ENCODE measurements at regions not wholly inside any gene's neighbourhood (a gene's known extent, or its start where the extent isn't known, plus 50 kb on each side); places are given as distances from the start of the nearest gene placed in this dataset.

GRCh38 chr14:39734306-39734705 is 302.1 kb upstream of the FBXO33 start:
- Histone ChIP-seq H3K4me2 (no peak overlapping the region), H3K9me3 (replicated peaks in 1 of 11) (peaks cover 0 to 27% (median 9%) of the 10 kb centered on the region in 11 experiments; a peak in 8 of 22 replicates), H3K27ac (no peak overlapping the region), H3K9ac (no peak overlapping the region), H3K36me3 (no peaks in the 10 kb centered on the region), H3K4me1 (no peaks in the 10 kb centered on the region), H4K20me1 (no peaks in the 10 kb centered on the region), H3K4me3 (no peak overlapping the region), H3K27me3 (no peaks in the 10 kb centered on the region)
- TF ChIP-seq Cebpa-rat (IDR thresholded peaks at IDR 0.05), result no peak

- no peaks in the 10 kb centered on the region for H3K4me1 ChIP-seq
- H3K4me2 ChIP-seq, result no peak overlapping the region
- no peak overlapping the region for H3K9ac ChIP-seq
- no peak overlapping the region for H3K27ac ChIP-seq
- no peak for TF ChIP-seq Cebpa-rat (IDR thresholded peaks at IDR 0.05)
- H4K20me1 ChIP-seq, result no peaks in the 10 kb centered on the region
- H3K36me3 ChIP-seq, result no peaks in the 10 kb centered on the region
- peaks cover 0 to 32% (median 9%) of the 10 kb centered on the region in 11 experiments; a peak in 8 of 22 replicates for H3K9me3 ChIP-seq (replicated peaks in 1 of 11)
- no peak overlapping the region for H3K4me3 ChIP-seq
- no peaks in the 10 kb centered on the region for H3K27me3 ChIP-seq
These were observed 301.5 kb upstream of the FBXO33 start for GRCh38 chr14:39733741-39734140.

GRCh38 chr14:39731912-39732311 is 299.7 kb upstream of the FBXO33 start:
- Histone ChIP-seq H3K9ac (no peak overlapping the region), H4K20me1 (no peaks in the 10 kb centered on the region), H3K9me3 (replicated peaks in 1 of 11) (peaks cover 0 to 32% (median 9%) of the 10 kb centered on the region in 11 experiments; a peak in 8 of 22 replicates), H3K4me2 (no peak overlapping the region), H3K27me3 (no peaks in the 10 kb centered on the region), H3K27ac (no peak overlapping the region), H3K4me3 (no peak overlapping the region), H3K4me1 (no peaks in the 10 kb centered on the region), H3K36me3 (no peaks in the 10 kb centered on the region)
- TF ChIP-seq Cebpa-rat (IDR thresholded peaks at IDR 0.05), result no peak

GRCh38 chr14:39726563-39726962 is 294.3 kb upstream of the FBXO33 start:
- H3K9me3 ChIP-seq (replicated peaks in 1 of 11), result peaks cover 0 to 20% (median 0%) of the 10 kb centered on the region in 11 experiments; a peak in 3 of 22 replicates
- H3K27me3 ChIP-seq, result no peaks in the 10 kb centered on the region
- no peaks in the 10 kb centered on the region for H4K20me1 ChIP-seq
- H3K36me3 ChIP-seq, result no peaks in the 10 kb centered on the region
- no peak overlapping the region for H3K4me3 ChIP-seq
- H3K4me1 ChIP-seq, result no peaks in the 10 kb centered on the region
- no peak for TF ChIP-seq Cebpa-rat (IDR thresholded peaks at IDR 0.05)
- no peak overlapping the region for H3K4me2 ChIP-seq
- no peak overlapping the region for H3K9ac ChIP-seq
- H3K27ac ChIP-seq, result no peak overlapping the region

- Histone ChIP-seq H3K4me2 (no peak overlapping the region), H3K27me3 (no peaks in the 10 kb centered on the region), H4K20me1 (no peaks in the 10 kb centered on the region), H3K36me3 (no peaks in the 10 kb centered on the region), H3K27ac (no peak overlapping the region), H3K4me1 (no peaks in the 10 kb centered on the region), H3K9ac (no peak overlapping the region), H3K9me3 (replicated peaks in 1 of 11) (no peaks in the 10 kb centered on the region), H3K4me3 (no peak overlapping the region)
- TF ChIP-seq Cebpa-rat (IDR thresholded peaks at IDR 0.05), result no peak
These were observed 290.5 kb upstream of the FBXO33 start for GRCh38 chr14:39722547-39723273.

GRCh38 chr14:39716987-39717570 is 284.8 kb upstream of the FBXO33 start:
- no peak overlapping the region for H3K9ac ChIP-seq
- TF ChIP-seq Cebpa-rat (IDR thresholded peaks at IDR 0.05), result no peak
- H3K4me2 ChIP-seq, result no peak overlapping the region
- no peaks in the 10 kb centered on the region for H4K20me1 ChIP-seq
- H3K4me1 ChIP-seq, result no peaks in the 10 kb centered on the region
- no peak overlapping the region for H3K27ac ChIP-seq
- H3K36me3 ChIP-seq, result no peaks in the 10 kb centered on the region
- no peak overlapping the region for H3K4me3 ChIP-seq
- H3K9me3 ChIP-seq (replicated peaks in 1 of 11), result no peaks in the 10 kb centered on the region
- H3K27me3 ChIP-seq, result no peaks in the 10 kb centered on the region

GRCh38 chr14:39712293-39712999 is 280.2 kb upstream of the FBXO33 start:
- no peaks in the 10 kb centered on the region for H3K27me3 ChIP-seq
- H3K9ac ChIP-seq, result no peak overlapping the region
- peaks cover 0 to 10% (median 5%) of the 10 kb centered on the region in 11 experiments; a peak in 11 of 22 replicates for H3K9me3 ChIP-seq (replicated peaks in 1 of 11)
- H3K4me2 ChIP-seq, result no peak overlapping the region
- no peaks in the 10 kb centered on the region for H4K20me1 ChIP-seq
- H3K4me1 ChIP-seq, result no peaks in the 10 kb centered on the region
- no peak overlapping the region for H3K4me3 ChIP-seq
- TF ChIP-seq Cebpa-rat (IDR thresholded peaks at IDR 0.05), result no peak
- H3K36me3 ChIP-seq, result no peaks in the 10 kb centered on the region
- H3K27ac ChIP-seq, result no peak overlapping the region

- Histone ChIP-seq H4K20me1 (no peaks in the 10 kb centered on the region), H3K4me1 (no peaks in the 10 kb centered on the region), H3K9ac (no peak overlapping the region), H3K36me3 (no peaks in the 10 kb centered on the region), H3K4me3 (no peak overlapping the region), H3K27ac (no peak overlapping the region), H3K9me3 (replicated peaks in 1 of 11) (no peaks in the 10 kb centered on the region), H3K27me3 (no peaks in the 10 kb centered on the region), H3K4me2 (no peak overlapping the region)
- TF ChIP-seq Cebpa-rat (IDR thresholded peaks at IDR 0.05), result no peak
These were observed 272.4 kb upstream of the FBXO33 start for GRCh38 chr14:39704594-39704993.

- H3K9ac ChIP-seq, result no peak overlapping the region
- H3K4me2 ChIP-seq, result no peak overlapping the region
- peaks cover 0 to 15% (median 6%) of the 10 kb centered on the region in 11 experiments; a peak in 8 of 22 replicates for H3K9me3 ChIP-seq (replicated peaks in 1 of 11)
- H3K4me3 ChIP-seq, result no peak overlapping the region
- H3K27ac ChIP-seq, result no peak overlapping the region
- no peaks in the 10 kb centered on the region for H3K4me1 ChIP-seq
- no peaks in the 10 kb centered on the region for H3K36me3 ChIP-seq
- TF ChIP-seq Cebpa-rat (IDR thresholded peaks at IDR 0.05), result no peak
- no peaks in the 10 kb centered on the region for H3K27me3 ChIP-seq
- no peaks in the 10 kb centered on the region for H4K20me1 ChIP-seq
These were observed 262.1 kb upstream of the FBXO33 start for GRCh38 chr14:39694341-39694740.
